ENCODE measurements at regions not wholly inside any gene's neighbourhood (a gene's known extent, or its start where the extent isn't known, plus 50 kb on each side); places are given as distances from the start of the nearest gene placed in this dataset.

DNA sequence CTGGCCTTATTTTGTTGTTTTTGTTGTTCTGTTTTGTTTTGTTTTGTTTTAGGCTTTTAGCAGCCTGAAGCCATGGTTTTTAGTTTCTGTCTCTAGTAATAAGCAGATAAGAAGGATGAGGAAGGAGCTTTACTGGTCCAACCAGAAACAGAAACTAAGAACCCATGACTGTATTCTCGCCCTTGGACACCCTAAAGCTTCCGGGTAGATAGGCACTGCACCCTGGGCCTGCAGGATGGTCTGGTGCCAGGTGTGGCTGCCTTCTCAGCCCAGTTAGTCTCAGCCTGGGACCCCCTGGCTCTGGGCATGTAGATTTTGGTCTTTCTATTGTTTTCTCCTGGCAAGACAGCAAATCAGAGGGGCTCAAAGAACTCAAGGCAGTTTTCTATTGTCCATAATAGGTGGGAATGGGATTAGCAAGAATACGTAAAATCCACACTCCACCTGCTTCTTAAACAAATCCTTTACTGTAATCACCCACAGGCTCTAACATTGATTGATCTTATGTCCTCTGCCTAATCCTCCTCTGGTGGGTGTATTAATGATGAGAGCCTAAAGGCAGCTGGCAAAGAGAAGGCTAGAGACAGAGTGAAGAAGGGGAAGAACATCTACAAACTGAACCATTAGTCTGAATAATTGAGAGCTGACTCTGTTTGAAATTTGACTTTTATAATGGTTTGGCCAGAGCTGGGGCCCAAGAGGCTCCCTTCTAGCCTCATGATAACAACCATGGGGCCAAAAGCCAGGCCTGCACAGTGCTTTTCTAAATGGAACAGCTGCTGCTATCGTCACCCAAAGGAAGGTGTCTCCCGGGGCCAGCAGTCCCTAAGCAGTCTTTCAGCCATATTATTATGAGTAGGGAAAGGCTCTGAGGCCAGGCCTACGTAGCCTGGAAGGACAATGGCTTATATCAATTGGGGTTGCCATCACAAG is 106.8 kb upstream of the ATP1A1 start:
- no peak overlapping the region for H3K27ac Mint-ChIP-seq
- H3K4me1 Mint-ChIP-seq (ENCODE audit: low read depth), result peaks cover 35% of the 10 kb centered on the region
- H3K9me3 Mint-ChIP-seq (ENCODE audit: low read depth), result peaks cover 3% of the 10 kb centered on the region

GRCh38 chr1:116266864-116267212 is 106.2 kb upstream of the ATP1A1 start:
- Mint-ChIP-seq H3K9me3 (ENCODE audit: low read depth) (peaks cover 3% of the 10 kb centered on the region), H3K27me3 (no peaks in the 10 kb centered on the region), H3K27ac (no peak overlapping the region), H3K36me3 (no peaks in the 10 kb centered on the region), H3K4me1 (ENCODE audit: low read depth) (peaks cover 31% of the 10 kb centered on the region), H3K4me3 (no peak overlapping the region)

More for the DNA sequence above, 106.8 kb upstream of the ATP1A1 start:
- Mint-ChIP-seq H3K27me3 (no peaks in the 10 kb centered on the region), H3K4me3 (no peak overlapping the region), H3K36me3 (no peaks in the 10 kb centered on the region)

GRCh38 chr1:116268211-116268610 is 104.8 kb upstream of the ATP1A1 start:
- H3K4me1 Mint-ChIP-seq (ENCODE audit: low read depth), result peaks cover 17% of the 10 kb centered on the region
- no peaks in the 10 kb centered on the region for H3K27me3 Mint-ChIP-seq
- H3K27ac Mint-ChIP-seq, result no peak overlapping the region
- H3K4me3 Mint-ChIP-seq, result no peak overlapping the region
- H3K36me3 Mint-ChIP-seq, result no peaks in the 10 kb centered on the region
- H3K9me3 Mint-ChIP-seq (ENCODE audit: low read depth), result peaks cover 3% of the 10 kb centered on the region

DNA sequence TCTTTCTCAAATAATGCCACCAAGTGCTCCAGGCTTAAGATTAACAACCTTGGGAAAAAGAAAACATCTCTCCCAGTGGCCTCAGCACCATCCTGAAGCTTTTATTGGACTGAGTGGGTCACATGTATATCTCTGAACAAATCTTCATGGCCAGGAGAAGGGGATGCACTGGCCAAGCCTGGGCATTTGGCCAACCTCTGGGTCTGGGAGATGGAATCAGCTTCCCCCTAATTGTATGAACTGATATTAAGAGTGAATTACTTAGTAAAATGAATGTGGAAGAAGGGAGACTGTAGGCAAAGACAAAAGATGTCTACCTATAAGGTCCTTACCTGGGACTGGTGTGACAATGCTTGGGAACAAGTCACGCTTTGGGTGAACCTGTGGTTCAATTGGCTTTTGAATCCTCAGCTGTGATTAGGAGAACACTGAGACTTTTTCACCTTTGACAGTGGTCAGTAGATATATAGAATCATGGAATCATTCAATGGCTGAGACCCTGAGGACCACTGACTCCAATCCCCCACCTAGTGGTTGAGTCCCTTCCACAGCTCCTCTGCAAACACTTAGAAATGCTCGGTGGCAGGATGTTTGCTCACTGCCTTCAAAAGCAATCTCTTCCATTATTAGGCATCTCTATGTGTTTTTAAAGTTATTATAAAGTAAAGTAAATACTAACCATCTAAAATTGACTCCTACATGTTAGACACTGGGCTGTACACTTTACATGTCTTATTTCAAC is 102.6 kb upstream of the ATP1A1 start:
- Mint-ChIP-seq H3K27me3 (no peaks in the 10 kb centered on the region), H3K27ac (no peak overlapping the region), H3K4me1 (ENCODE audit: low read depth) (peaks cover 15% of the 10 kb centered on the region), H3K4me3 (no peak overlapping the region), H3K9me3 (ENCODE audit: low read depth) (peaks cover 3% of the 10 kb centered on the region), H3K36me3 (no peaks in the 10 kb centered on the region)

DNA sequence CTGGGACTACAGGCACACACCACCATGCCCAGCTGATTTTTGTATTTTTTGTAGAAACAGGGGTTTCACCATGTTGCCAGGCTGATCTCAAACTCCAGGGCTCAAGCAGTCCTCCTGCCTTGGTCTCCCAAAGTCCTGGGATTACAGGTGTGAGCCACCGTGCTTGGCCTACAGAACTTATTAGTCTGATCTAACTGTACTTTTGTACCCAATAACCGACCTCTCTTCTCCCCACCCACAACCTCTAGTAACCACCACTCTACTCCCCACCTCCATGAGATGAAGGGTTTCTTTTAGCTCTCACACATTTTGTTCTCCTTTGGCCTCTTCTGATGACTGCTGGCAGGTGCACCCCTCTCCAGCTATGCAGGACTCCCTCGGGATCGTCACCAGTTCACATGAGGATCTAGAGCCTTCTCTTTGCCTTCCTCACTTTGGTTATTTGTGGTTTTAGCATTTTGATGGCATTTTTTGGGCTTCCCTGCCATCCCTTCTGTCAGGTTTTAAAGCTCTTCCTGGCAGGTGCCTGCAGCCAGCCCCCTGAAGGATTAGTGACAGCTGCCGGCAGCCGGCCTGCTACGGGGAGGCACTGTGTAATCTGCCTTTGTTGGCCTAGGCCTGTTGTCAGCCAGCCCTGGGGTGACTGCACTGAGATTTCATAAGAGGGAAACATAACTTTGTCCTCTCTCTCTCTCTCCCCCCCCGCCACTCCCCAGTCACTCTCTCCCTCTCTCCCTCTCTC is 99.8 kb upstream of the ATP1A1 start:
- Mint-ChIP-seq H3K27me3 (no peaks in the 10 kb centered on the region), H3K4me1 (ENCODE audit: low read depth) (peaks cover 6% of the 10 kb centered on the region), H3K36me3 (no peaks in the 10 kb centered on the region), H3K4me3 (no peak overlapping the region), H3K27ac (no peak overlapping the region), H3K9me3 (ENCODE audit: low read depth) (no peaks in the 10 kb centered on the region)

DNA sequence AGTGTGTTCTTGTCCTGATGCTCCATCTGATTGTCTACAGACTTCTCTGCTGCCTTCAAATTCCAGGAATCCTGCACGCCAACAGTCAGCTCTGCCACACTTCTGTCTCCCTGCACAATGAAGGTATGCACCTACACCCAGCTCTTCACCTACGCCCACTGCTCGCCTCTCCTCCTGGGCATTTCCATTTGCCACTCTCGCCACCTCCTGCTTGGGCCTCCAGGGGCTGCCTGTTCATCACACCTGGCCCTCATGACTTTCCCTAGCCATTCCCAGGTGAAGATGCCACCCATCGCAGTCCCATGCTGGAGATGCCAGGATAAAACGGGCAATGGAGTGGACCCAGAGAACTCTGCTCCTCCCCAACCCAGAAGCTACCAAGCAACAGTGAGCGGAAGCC is 96.5 kb upstream of the ATP1A1 start:
- no peaks in the 10 kb centered on the region for H3K4me1 Mint-ChIP-seq (ENCODE audit: low read depth)
- H3K4me3 Mint-ChIP-seq, result no peak overlapping the region
- H3K36me3 Mint-ChIP-seq, result no peaks in the 10 kb centered on the region
- no peaks in the 10 kb centered on the region for H3K27me3 Mint-ChIP-seq
- H3K27ac Mint-ChIP-seq, result no peak overlapping the region
- no peaks in the 10 kb centered on the region for H3K9me3 Mint-ChIP-seq (ENCODE audit: low read depth)

GRCh38 chr1:116277840-116278540 is 95.1 kb upstream of the ATP1A1 start:
- Mint-ChIP-seq H3K27ac (no peak overlapping the region), H3K4me1 (ENCODE audit: low read depth) (no peaks in the 10 kb centered on the region), H3K27me3 (no peaks in the 10 kb centered on the region), H3K9me3 (ENCODE audit: low read depth) (peaks cover 8% of the 10 kb centered on the region), H3K4me3 (no peak overlapping the region), H3K36me3 (peaks cover 9% of the 10 kb centered on the region)

- peaks cover 8% of the 10 kb centered on the region for H3K9me3 Mint-ChIP-seq (ENCODE audit: low read depth)
- H3K27me3 Mint-ChIP-seq, result no peaks in the 10 kb centered on the region
- peaks cover 11% of the 10 kb centered on the region for H3K36me3 Mint-ChIP-seq
Measured at GRCh38 chr1:116278541-116278866, 94.5 kb upstream of the ATP1A1 start.

GRCh38 chr1:116279715-116280114 is 93.3 kb upstream of the ATP1A1 start:
- no peak overlapping the region for H3K27ac Mint-ChIP-seq
- peaks cover 8% of the 10 kb centered on the region for H3K9me3 Mint-ChIP-seq (ENCODE audit: low read depth)
- no peak overlapping the region for H3K4me3 Mint-ChIP-seq
- peaks cover 11% of the 10 kb centered on the region for H3K36me3 Mint-ChIP-seq
- H3K27me3 Mint-ChIP-seq, result no peaks in the 10 kb centered on the region
- no peaks in the 10 kb centered on the region for H3K4me1 Mint-ChIP-seq (ENCODE audit: low read depth)

More at GRCh38 chr1:116278541-116278866, 94.5 kb upstream of the ATP1A1 start:
- Mint-ChIP-seq H3K27ac (no peak overlapping the region), H3K4me3 (no peak overlapping the region), H3K4me1 (ENCODE audit: low read depth) (no peaks in the 10 kb centered on the region)

GRCh38 chr1:116284819-116285390 is 88.1 kb upstream of the ATP1A1 start:
- H3K9me3 Mint-ChIP-seq (ENCODE audit: low read depth), result peaks cover 8% of the 10 kb centered on the region
- no peaks in the 10 kb centered on the region for H3K27me3 Mint-ChIP-seq
- no peak overlapping the region for H3K27ac Mint-ChIP-seq
- peaks cover 11% of the 10 kb centered on the region for H3K36me3 Mint-ChIP-seq
- H3K4me1 Mint-ChIP-seq (ENCODE audit: low read depth), result peaks cover 4% of the 10 kb centered on the region
- H3K4me3 Mint-ChIP-seq, result no peak overlapping the region

- H3K4me1 Mint-ChIP-seq (ENCODE audit: low read depth), result peaks cover 4% of the 10 kb centered on the region
- no peak overlapping the region for H3K27ac Mint-ChIP-seq
- H3K4me3 Mint-ChIP-seq, result no peak overlapping the region
- peaks cover 11% of the 10 kb centered on the region for H3K36me3 Mint-ChIP-seq
- no peaks in the 10 kb centered on the region for H3K27me3 Mint-ChIP-seq
- H3K9me3 Mint-ChIP-seq (ENCODE audit: low read depth), result peaks cover 8% of the 10 kb centered on the region
Measured at GRCh38 chr1:116286541-116286971, 86.5 kb upstream of the ATP1A1 start.

DNA sequence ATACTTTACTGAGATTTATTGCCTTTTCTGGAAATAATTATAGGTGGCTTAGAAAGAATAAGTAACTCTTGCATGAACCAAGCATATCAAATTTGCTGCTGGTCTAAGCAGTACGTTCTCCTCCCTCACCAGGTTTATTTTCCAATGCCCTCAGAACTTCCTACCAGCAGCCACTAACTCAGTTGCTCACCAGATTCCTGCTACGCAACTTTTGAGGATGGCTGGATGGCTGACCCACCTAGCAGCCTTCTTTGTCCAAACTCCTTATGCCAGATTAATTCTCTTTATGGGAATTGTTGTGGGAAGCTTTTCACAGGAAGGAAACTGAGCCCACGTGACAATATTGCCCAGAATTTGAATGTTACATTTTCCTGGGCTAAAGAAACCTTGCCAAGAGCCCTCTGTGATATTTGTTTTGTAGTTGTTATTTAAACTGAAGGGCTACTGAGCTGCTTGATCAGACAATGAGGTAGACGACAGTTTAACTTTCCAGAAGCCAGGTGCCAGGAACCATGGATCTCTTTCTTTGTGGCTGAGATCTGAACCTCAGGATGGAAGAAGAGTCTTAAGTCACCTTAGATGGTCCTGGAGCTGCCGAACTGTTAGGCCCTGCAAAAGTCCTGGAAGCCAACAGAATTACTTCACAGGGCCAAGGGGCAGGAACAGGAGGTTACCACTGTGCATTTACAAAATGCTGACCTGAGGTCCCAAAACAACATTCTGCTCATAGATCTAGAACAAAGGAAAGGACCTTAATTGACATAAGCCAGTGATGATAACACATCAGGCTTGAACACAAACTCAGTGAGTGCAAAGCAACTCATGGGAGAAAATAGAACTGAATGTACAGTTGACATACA is 85.5 kb upstream of the ATP1A1 start:
- peaks cover 5% of the 10 kb centered on the region for H3K36me3 Mint-ChIP-seq
- no peaks in the 10 kb centered on the region for H3K27me3 Mint-ChIP-seq
- H3K4me1 Mint-ChIP-seq (ENCODE audit: low read depth), result peaks cover 6% of the 10 kb centered on the region
- H3K27ac Mint-ChIP-seq, result no peak overlapping the region
- H3K9me3 Mint-ChIP-seq (ENCODE audit: low read depth), result peaks cover 4% of the 10 kb centered on the region
- H3K4me3 Mint-ChIP-seq, result no peak overlapping the region

GRCh38 chr1:116288201-116288598 is 84.8 kb upstream of the ATP1A1 start:
- Mint-ChIP-seq H3K4me3 (no peak overlapping the region), H3K27ac (no peak overlapping the region), H3K4me1 (ENCODE audit: low read depth) (peaks cover 7% of the 10 kb centered on the region), H3K9me3 (ENCODE audit: low read depth) (no peaks in the 10 kb centered on the region), H3K36me3 (peaks cover 3% of the 10 kb centered on the region), H3K27me3 (no peaks in the 10 kb centered on the region)
